ENCODE measurements at regions not wholly inside any gene's neighbourhood (a gene's known extent, or its start where the extent isn't known, plus 50 kb on each side); places are given as distances from the start of the nearest gene placed in this dataset.

GRCh38 chr1:96340686-96341085 lies 380.9 kb upstream of the PTBP2 start:
- in situ Hi-C loops (cut with HindIII; ENCODE audit: low sequenced_read_pairs): no loop called here

DNA sequence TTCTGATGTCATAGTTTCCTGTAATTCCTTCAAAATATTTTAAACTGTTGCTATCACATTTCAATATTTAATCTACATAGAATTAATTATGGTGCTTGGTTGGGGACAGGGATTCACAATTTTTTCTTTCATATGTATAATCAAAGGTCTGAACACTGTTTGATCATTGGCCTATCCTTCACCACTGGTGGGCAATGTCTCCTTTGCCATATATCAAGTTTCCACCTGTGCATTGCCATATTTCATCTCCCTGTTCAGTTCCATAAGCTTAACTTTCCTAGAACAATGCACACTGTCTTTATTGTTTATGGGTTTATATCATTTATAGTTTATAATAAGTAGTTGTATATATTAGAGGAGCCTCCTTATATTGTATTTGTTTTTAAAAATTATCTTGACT lies 374.9 kb upstream of the PTBP2 start:
- in situ Hi-C loops (cut with HindIII; ENCODE audit: low sequenced_read_pairs): no loop called here

DNA sequence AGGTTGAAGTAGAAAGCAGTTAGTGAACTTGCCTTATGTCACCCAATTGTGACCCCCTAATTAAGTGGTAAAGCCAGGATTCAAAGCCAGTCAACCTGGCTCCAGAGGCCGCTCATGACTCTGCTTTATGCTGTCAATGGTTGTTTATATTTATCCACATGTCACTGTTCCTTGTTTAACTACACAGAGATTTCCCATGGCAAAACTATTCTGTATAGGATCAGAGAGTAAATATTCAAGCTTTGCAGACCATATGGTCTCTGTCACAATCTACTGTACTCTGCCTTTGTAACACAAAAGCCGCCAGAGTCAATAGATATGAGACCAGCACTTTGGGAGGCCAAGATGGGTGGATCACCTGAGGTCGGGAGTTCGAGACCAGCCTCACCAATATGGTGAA lies 371.7 kb upstream of the PTBP2 start:
- in situ Hi-C loops (cut with HindIII; ENCODE audit: low sequenced_read_pairs): no loop called here

DNA sequence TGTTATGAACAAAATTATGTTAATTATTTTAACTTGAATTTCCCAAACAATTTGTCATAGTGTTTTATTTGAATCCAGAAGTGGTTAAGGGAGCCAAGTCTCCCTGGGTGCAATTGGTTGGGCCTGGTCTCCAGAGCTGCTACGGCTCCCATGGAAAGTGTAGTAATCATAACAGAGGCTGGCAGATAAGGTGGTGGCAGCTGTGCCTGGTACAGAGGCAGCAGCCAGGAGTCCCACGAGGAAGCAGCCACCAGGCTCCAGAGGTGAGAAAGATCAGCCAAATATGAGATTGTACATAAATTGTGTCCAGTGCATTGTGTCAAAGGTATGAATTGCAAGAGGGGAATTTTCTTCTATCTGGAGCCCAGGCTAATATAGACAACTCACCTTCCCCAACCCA lies 368.9 kb upstream of the PTBP2 start:
- in situ Hi-C loops (cut with HindIII; ENCODE audit: low sequenced_read_pairs): no loop called here

GRCh38 chr1:96355521-96355920 lies 366.1 kb upstream of the PTBP2 start:
- in situ Hi-C loops (cut with HindIII; ENCODE audit: low sequenced_read_pairs): no loop called here

- in situ Hi-C loops (cut with HindIII; ENCODE audit: low sequenced_read_pairs): no loop called here
Measured at GRCh38 chr1:96355961-96356360, 365.6 kb upstream of the PTBP2 start.

DNA sequence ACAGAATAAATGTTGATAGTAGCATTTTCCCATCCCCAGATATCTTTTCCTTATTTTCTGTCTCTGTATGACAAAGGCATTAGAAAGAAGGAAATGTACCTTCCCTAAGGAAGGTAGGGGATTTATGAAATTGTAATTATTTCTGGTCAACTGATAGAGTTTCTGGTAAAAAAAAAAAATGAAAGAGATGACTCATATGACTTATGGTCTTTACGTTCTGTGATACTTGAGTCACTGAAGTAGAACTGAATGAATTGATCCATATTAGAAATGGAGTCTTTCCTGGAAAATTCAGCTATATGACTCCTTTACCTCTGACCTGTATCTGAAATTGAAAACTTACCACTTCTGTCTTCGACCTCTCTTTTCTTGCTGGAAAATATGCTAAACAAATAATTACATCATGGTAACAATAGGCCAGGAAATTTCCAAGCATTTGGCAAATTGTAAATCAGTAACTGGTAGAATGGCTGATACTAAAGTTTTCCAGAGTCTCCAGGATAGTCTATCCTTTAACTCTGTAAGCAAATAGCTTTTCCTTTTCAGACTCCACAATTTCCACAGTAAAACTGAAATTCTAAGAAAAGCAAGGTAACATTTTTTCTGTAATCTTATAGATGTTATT lies 364.3 kb upstream of the PTBP2 start:
- in situ Hi-C loops (cut with HindIII; ENCODE audit: low sequenced_read_pairs): no loop called here

- in situ Hi-C loops (cut with HindIII; ENCODE audit: low sequenced_read_pairs): no loop called here
Measured at GRCh38 chr1:96358057-96358456, 363.5 kb upstream of the PTBP2 start.

GRCh38 chr1:96360036-96360795 lies 361.4 kb upstream of the PTBP2 start:
- in situ Hi-C loops (cut with HindIII; ENCODE audit: low sequenced_read_pairs): no loop called here

DNA sequence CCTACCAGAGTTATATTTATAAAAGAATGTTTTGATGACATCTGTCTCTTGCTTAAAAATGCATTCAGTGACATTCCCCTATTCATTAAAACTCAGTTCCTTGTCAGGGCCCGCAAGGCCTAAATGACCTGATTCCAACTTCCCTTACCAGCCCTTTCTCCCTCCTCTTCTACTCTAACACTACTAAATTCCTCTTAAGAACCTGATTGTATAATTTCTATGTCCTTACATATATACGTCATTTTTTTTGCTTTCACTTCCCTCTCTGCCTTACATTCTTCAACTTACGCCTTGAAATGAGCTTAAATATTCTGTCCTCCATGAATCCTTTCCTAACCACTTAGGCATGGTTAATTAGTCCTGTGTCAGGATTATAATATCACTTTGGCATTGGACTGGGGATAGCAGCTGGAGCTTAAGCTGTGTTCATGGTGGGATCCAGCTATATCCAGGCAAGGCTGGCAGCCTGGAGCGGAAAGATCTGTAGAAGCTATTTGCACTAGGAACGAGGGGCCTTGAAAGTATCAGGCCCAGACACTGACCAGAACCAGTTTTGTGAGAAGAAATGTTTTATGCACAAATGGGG lies 360.2 kb upstream of the PTBP2 start:
- in situ Hi-C loops (cut with HindIII; ENCODE audit: low sequenced_read_pairs): no loop called here

GRCh38 chr1:96361961-96362360 lies 359.6 kb upstream of the PTBP2 start:
- in situ Hi-C loops (cut with HindIII; ENCODE audit: low sequenced_read_pairs): no loop called here

- in situ Hi-C loops (cut with HindIII; ENCODE audit: low sequenced_read_pairs): no loop called here
Measured at GRCh38 chr1:96362623-96363022, 359.0 kb upstream of the PTBP2 start.

DNA sequence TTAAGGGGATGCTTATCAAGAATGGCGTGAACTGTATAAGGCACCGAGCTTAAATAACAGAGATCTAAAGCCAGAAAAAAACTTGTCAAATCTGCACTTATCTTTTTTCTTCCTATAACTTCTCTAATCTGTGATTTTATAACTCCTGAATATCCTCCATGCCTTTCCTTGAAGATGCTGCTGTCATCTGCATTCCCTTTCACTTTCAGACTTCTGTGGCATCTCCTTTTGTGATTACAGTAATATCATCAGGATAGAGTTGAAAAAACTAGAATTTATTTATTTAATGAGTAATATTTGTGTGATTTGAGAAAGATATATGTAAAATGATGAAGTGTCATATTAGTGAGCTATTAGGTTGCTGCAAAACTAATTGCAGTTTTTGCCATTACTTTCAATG lies 357.8 kb upstream of the PTBP2 start:
- in situ Hi-C loops (cut with HindIII; ENCODE audit: low sequenced_read_pairs): no loop called here

GRCh38 chr1:96364576-96364975 lies 357.0 kb upstream of the PTBP2 start:
- in situ Hi-C loops (cut with HindIII; ENCODE audit: low sequenced_read_pairs): no loop called here

GRCh38 chr1:96365076-96365475 lies 356.5 kb upstream of the PTBP2 start:
- in situ Hi-C loops (cut with HindIII; ENCODE audit: low sequenced_read_pairs): no loop called here

DNA sequence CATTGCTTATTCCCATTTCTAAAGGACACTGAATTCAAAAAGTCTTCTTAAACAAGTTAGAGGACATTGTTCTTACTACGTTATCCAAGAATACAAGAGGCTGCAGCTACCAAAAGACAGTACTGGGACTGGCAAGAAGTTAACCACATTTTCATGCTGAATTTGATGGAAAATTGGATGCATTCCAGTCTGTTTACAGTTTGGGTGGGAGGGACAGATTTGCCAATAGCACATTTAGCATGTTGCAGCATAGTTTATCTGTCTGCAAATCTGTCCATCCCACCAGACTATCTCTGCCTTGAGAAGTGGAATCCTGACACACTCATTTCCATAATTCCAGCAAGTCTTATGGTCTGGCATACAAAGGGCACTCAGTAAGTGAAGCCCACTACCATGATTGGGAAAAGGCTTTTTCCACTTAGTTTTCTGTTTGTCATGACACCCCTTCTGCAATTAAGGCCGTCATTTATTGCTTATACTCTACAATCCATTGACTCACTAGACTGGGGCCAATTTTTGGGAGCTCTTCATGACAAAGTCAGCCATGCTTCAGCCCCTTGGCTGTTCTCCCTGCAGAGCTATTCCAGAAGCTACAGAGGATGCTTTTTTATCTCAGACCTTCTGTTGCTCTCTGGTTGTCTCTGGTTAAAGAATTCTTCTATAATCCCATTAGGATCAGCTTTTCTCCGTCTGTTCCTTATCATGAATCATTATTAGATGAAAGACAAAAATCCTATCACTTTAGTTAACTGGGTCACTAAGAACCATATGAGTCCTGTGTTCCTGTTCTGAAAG lies 355.8 kb upstream of the PTBP2 start:
- in situ Hi-C loops (cut with HindIII; ENCODE audit: low sequenced_read_pairs): no loop called here

- in situ Hi-C loops (cut with HindIII; ENCODE audit: low sequenced_read_pairs): no loop called here
Measured at GRCh38 chr1:96366516-96366915, 355.1 kb upstream of the PTBP2 start.

DNA sequence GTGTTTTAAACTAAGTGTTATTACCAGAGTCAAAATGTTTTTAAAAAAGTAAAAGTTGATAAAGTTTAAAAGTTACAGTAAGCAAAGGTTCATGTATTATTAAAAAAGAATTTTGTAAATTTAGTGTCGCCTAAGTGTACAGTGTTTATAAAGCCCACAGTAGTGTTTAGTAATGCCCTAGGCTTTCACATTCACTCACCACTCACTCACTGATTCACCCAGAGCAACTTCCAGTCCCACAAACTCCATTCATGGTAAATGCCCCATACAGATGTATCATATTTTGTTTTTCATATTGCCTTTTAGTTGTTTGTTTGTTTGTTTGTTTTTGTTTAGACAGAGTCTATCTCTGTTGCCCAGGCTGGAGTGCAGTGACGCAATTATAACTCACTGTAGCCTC lies 353.8 kb upstream of the PTBP2 start:
- in situ Hi-C loops (cut with HindIII; ENCODE audit: low sequenced_read_pairs): no loop called here

GRCh38 chr1:96370757-96371156 lies 350.8 kb upstream of the PTBP2 start:
- in situ Hi-C loops (cut with HindIII; ENCODE audit: low sequenced_read_pairs): no loop called here

DNA sequence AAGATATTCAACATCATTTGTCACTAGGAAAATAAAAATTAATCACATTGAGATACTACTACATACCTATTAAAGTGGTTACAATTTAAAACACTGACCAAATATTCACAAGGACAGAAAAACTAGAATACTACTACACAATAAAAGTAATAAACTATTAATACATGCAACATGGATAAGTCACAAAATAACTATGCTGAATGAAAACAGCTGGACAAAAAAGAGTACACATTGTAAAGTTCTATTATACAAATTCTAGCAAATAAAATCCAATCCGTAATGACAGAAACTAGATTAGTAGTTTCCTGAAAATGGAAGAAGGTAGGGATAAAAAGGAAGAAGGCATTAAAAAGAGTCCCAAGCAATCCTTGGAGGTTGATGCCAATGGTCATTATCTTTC lies 348.7 kb upstream of the PTBP2 start:
- in situ Hi-C loops (cut with HindIII; ENCODE audit: low sequenced_read_pairs): no loop called here

GRCh38 chr1:96374076-96374762 lies 347.4 kb upstream of the PTBP2 start:
- in situ Hi-C loops (cut with HindIII; ENCODE audit: low sequenced_read_pairs): no loop called here
